ENCODE measurements at regions not wholly inside any gene's neighbourhood (a gene's known extent, or its start where the extent isn't known, plus 50 kb on each side); places are given as distances from the start of the nearest gene placed in this dataset.

- no peaks in the 10 kb centered on the region for H3K9me3 ChIP-seq
- no peak overlapping the region for H3K27ac Mint-ChIP-seq (ENCODE audit: unreplicated experiment)
- H3K4me3 ChIP-seq (ENCODE audit: low read depth, low read length): no peak overlapping the region
- H3K27me3 Mint-ChIP-seq (ENCODE audit: insufficient read depth, unreplicated experiment): no peaks in the 10 kb centered on the region
- intact Hi-C loops (cut with micrococcal nuclease; ENCODE audit: unreplicated experiment): no loop called here
- ChIA-PET POLR2A (no interaction called here), CTCF (no interaction called here)
- no peaks in the 10 kb centered on the region for H3K4me1 Mint-ChIP-seq (ENCODE audit: low read depth, unreplicated experiment)
- TF ChIP-seq CTCF (IDR thresholded peaks at IDR 0.05; ENCODE audit: insufficient read depth in 1 of 2, low read depth in 1 of 2, low read length in 1 of 2, severe bottlenecking in 1 of 2, unreplicated experiment in 1 of 2): no peak
- H3K4me3 Mint-ChIP-seq (ENCODE audit: unreplicated experiment): no peak overlapping the region
- H3K27me3 ChIP-seq (replicated peaks; ENCODE audit: control insufficient read depth, insufficient read depth, low read length): no peaks in the 10 kb centered on the region
- no peaks in the 10 kb centered on the region for H3K36me3 ChIP-seq (ENCODE audit: control insufficient read depth, insufficient read depth, low read length)
- no peaks in the 10 kb centered on the region for H3K36me3 Mint-ChIP-seq (ENCODE audit: insufficient read depth, unreplicated experiment)
- no TSS peak for BruUV-seq (replicated peaks)
- DNase-seq: no peak
- no peaks in the 10 kb centered on the region for H3K4me1 ChIP-seq
- no peaks in the 10 kb centered on the region for H3K9me3 Mint-ChIP-seq (ENCODE audit: unreplicated experiment)
Observed at GRCh38 chr18:30034818-30035217, 1007.7 kb downstream of the DSC3 start.

GRCh38 chr18:30016179-30016578, 1026.4 kb downstream of the DSC3 start:
- TF ChIP-seq CTCF (IDR thresholded peaks at IDR 0.05; ENCODE audit: insufficient read depth in 1 of 2, low read depth in 1 of 2, low read length in 1 of 2, severe bottlenecking in 1 of 2, unreplicated experiment in 1 of 2): no peak
- no peaks in the 10 kb centered on the region for H3K36me3 Mint-ChIP-seq (ENCODE audit: insufficient read depth, unreplicated experiment)

GRCh38 chr18:30004965-30005364, 1037.6 kb downstream of the DSC3 start:
- POLR2A ChIA-PET: no interaction called here

More at GRCh38 chr18:30016179-30016578, 1026.4 kb downstream of the DSC3 start:
- intact Hi-C loops (cut with micrococcal nuclease; ENCODE audit: unreplicated experiment): no loop called here
- no TSS peak for BruUV-seq (replicated peaks)
- Histone ChIP-seq H3K27me3 (replicated peaks; ENCODE audit: control insufficient read depth, insufficient read depth, low read length) (no peaks in the 10 kb centered on the region), H3K4me3 (ENCODE audit: low read depth, low read length) (no peak overlapping the region), H3K9me3 (no peaks in the 10 kb centered on the region), H3K36me3 (ENCODE audit: control insufficient read depth, insufficient read depth, low read length) (no peaks in the 10 kb centered on the region), H3K4me1 (no peaks in the 10 kb centered on the region; the same call in 1 of the 2 replicates)
- DNase-seq: no peak
- peaks cover 11% of the 10 kb centered on the region for H3K4me1 Mint-ChIP-seq (ENCODE audit: low read depth, unreplicated experiment)
- H3K9me3 Mint-ChIP-seq (ENCODE audit: unreplicated experiment): no peaks in the 10 kb centered on the region
- no peak overlapping the region for H3K4me3 Mint-ChIP-seq (ENCODE audit: unreplicated experiment)
- CTCF ChIA-PET: no interaction called here
- H3K27ac Mint-ChIP-seq (ENCODE audit: unreplicated experiment): peak overlapping the region; percentile 63
- no peaks in the 10 kb centered on the region for H3K27me3 Mint-ChIP-seq (ENCODE audit: insufficient read depth, unreplicated experiment)
- POLR2A ChIA-PET: no interaction called here

More at GRCh38 chr18:30004965-30005364, 1037.6 kb downstream of the DSC3 start:
- Mint-ChIP-seq H3K27ac (ENCODE audit: unreplicated experiment) (no peak overlapping the region), H3K4me3 (ENCODE audit: unreplicated experiment) (no peak overlapping the region), H3K4me1 (ENCODE audit: low read depth, unreplicated experiment) (no peaks in the 10 kb centered on the region), H3K9me3 (ENCODE audit: unreplicated experiment) (no peaks in the 10 kb centered on the region), H3K36me3 (ENCODE audit: insufficient read depth, unreplicated experiment) (no peaks in the 10 kb centered on the region), H3K27me3 (ENCODE audit: insufficient read depth, unreplicated experiment) (no peaks in the 10 kb centered on the region)
- Histone ChIP-seq H3K9me3 (no peaks in the 10 kb centered on the region), H3K27me3 (replicated peaks; ENCODE audit: control insufficient read depth, insufficient read depth, low read length) (no peaks in the 10 kb centered on the region), H3K4me1 (no peaks in the 10 kb centered on the region), H3K4me3 (ENCODE audit: low read depth, low read length) (no peak overlapping the region), H3K36me3 (ENCODE audit: control insufficient read depth, insufficient read depth, low read length) (no peaks in the 10 kb centered on the region)
- intact Hi-C loops (cut with micrococcal nuclease; ENCODE audit: unreplicated experiment): no loop called here
- CTCF ChIA-PET: no interaction called here
- BruUV-seq (replicated peaks): no TSS peak
- no peak for TF ChIP-seq CTCF (IDR thresholded peaks at IDR 0.05; ENCODE audit: insufficient read depth in 1 of 2, low read depth in 1 of 2, low read length in 1 of 2, severe bottlenecking in 1 of 2, unreplicated experiment in 1 of 2)
- no peak for DNase-seq
